Activated T-helper 17 cell treated with anti-CD3 and anti-CD28 coated beads, Interleukin-2, amount 50 U/mL, for 72 hours (primary cell): ENCODE measurements at regions not wholly inside any gene's neighbourhood (a gene's known extent, or its start where the extent isn't known, plus 50 kb on each side); places are given as distances from the start of the nearest gene placed in this dataset.

ENCODE experiments used
- ATAC-seq: fragments of 150-1000 bp; cut with Tn5 transposase; replicated peaks from 2 replicates; pipeline ENCODE4 v1.10.0; 2021; ENCODE audit warnings: mild to moderate bottlenecking, moderate library complexity
- H3K27ac Mint-ChIP-seq: one replicate; pipeline ENCODE4 v1.8.0; 2022; ENCODE audit warnings: mixed read lengths
- H3K27me3 Mint-ChIP-seq: one replicate; pipeline ENCODE4 v1.8.0; 2022; ENCODE audit warnings: mixed read lengths
- H3K36me3 Mint-ChIP-seq: one replicate; pipeline ENCODE4 v1.8.0; 2022; ENCODE audit warnings: low read depth, mild to moderate bottlenecking, mixed read lengths
- H3K4me1 Mint-ChIP-seq: one replicate; pipeline ENCODE4 v1.8.0; 2022; ENCODE audit warnings: mixed read lengths
- H3K4me3 Mint-ChIP-seq: one replicate; pipeline ENCODE4 v1.8.0; 2022; ENCODE audit warnings: mild to moderate bottlenecking, mixed read lengths
- H3K9me3 Mint-ChIP-seq: one replicate; pipeline ENCODE4 v1.8.0; 2022; ENCODE audit warnings: mixed read lengths

DNA sequence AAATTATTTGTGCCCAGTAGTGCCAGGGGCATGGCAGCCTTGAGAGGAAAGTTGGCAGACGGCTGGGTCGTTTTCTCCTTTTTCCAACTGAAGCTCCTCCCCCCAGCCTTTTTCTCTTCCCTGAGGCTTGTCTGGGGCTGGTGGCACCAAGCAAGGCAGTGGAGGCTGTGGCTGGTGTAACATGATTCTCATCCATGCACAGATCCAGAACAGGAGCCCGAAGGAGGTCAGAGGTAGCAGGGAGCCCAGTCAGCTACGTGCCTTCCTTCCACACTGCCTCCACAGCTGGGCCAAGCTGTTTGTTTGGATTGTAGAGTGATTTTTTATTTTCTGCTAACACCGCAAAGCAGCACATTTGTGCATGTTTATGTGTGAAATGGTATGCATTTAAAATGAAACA lies 170.3 kb upstream of the MGAT5 start:
- Mint-ChIP-seq H3K4me3 (no peak overlapping the region), H3K36me3 (no peaks in the 10 kb centered on the region), H3K9me3 (no peaks in the 10 kb centered on the region), H3K27ac (no peak overlapping the region), H3K27me3 (peaks cover 9% of the 10 kb centered on the region), H3K4me1 (no peaks in the 10 kb centered on the region)
- no peak for ATAC-seq

- H3K27me3 Mint-ChIP-seq, result peaks cover 3% of the 10 kb centered on the region
- ATAC-seq, result no peak
- H3K4me3 Mint-ChIP-seq, result no peak overlapping the region
- no peaks in the 10 kb centered on the region for H3K9me3 Mint-ChIP-seq
- no peaks in the 10 kb centered on the region for H3K36me3 Mint-ChIP-seq
- no peaks in the 10 kb centered on the region for H3K4me1 Mint-ChIP-seq
- H3K27ac Mint-ChIP-seq, result no peak overlapping the region
These were observed 167.2 kb upstream of the MGAT5 start for GRCh38 chr2:134086594-134087219.

- H3K4me1 Mint-ChIP-seq, result no peaks in the 10 kb centered on the region
- no peak overlapping the region for H3K27ac Mint-ChIP-seq
- no peak for ATAC-seq
- no peaks in the 10 kb centered on the region for H3K36me3 Mint-ChIP-seq
- H3K4me3 Mint-ChIP-seq, result no peak overlapping the region
- no peaks in the 10 kb centered on the region for H3K9me3 Mint-ChIP-seq
- H3K27me3 Mint-ChIP-seq, result peaks cover 3% of the 10 kb centered on the region
These were observed 166.4 kb upstream of the MGAT5 start for GRCh38 chr2:134087371-134087921.

DNA sequence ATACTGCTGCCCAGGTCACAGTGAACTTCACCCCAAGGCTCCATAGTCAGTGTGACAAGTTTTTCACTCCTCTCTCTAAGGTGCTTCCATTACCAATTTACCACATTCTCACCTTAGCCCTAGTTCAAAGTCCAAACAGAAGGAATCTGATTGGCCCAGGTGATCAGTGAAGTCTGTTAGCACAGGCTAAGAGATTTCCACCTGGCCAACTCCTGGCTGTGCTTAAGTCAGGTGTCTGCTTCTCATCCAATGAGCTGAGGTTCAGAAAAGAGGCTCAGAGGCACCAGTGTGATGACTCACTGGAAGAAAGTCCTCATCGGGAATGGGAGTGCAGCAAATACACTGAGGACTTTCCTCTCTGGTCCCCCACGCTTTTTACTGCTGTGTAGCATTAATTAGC lies 164.4 kb upstream of the MGAT5 start:
- Mint-ChIP-seq H3K27ac (no peak overlapping the region), H3K4me1 (no peaks in the 10 kb centered on the region), H3K4me3 (no peak overlapping the region), H3K9me3 (no peaks in the 10 kb centered on the region), H3K36me3 (no peaks in the 10 kb centered on the region), H3K27me3 (no peaks in the 10 kb centered on the region)
- no peak for ATAC-seq

- Mint-ChIP-seq H3K27me3 (peaks cover 11% of the 10 kb centered on the region), H3K4me3 (no peak overlapping the region), H3K36me3 (no peaks in the 10 kb centered on the region), H3K4me1 (no peaks in the 10 kb centered on the region), H3K27ac (no peak overlapping the region), H3K9me3 (peaks cover 3% of the 10 kb centered on the region)
- ATAC-seq, result no peak
These were observed 156.1 kb upstream of the MGAT5 start for GRCh38 chr2:134097740-134098139.

GRCh38 chr2:134098321-134098720 lies 155.6 kb upstream of the MGAT5 start:
- no peak for ATAC-seq
- Mint-ChIP-seq H3K36me3 (no peaks in the 10 kb centered on the region), H3K4me1 (no peaks in the 10 kb centered on the region), H3K4me3 (no peak overlapping the region), H3K27me3 (peaks cover 11% of the 10 kb centered on the region), H3K9me3 (peaks cover 3% of the 10 kb centered on the region), H3K27ac (no peak overlapping the region)

- H3K4me3 Mint-ChIP-seq, result no peak overlapping the region
- peaks cover 3% of the 10 kb centered on the region for H3K9me3 Mint-ChIP-seq
- no peak for ATAC-seq
- peaks cover 1% of the 10 kb centered on the region for H3K4me1 Mint-ChIP-seq
- H3K27ac Mint-ChIP-seq, result no peak overlapping the region
- H3K27me3 Mint-ChIP-seq, result peaks cover 11% of the 10 kb centered on the region
- no peaks in the 10 kb centered on the region for H3K36me3 Mint-ChIP-seq
These were observed 154.6 kb upstream of the MGAT5 start for GRCh38 chr2:134099273-134099672.

GRCh38 chr2:134103196-134103595 lies 150.7 kb upstream of the MGAT5 start:
- H3K27ac Mint-ChIP-seq, result peak overlapping the region; percentile 5
- H3K4me1 Mint-ChIP-seq, result peaks cover 10% of the 10 kb centered on the region
- H3K4me3 Mint-ChIP-seq, result no peak overlapping the region
- H3K27me3 Mint-ChIP-seq, result no peaks in the 10 kb centered on the region
- no peaks in the 10 kb centered on the region for H3K36me3 Mint-ChIP-seq
- no peaks in the 10 kb centered on the region for H3K9me3 Mint-ChIP-seq
- no peak for ATAC-seq

- Mint-ChIP-seq H3K9me3 (no peaks in the 10 kb centered on the region), H3K4me3 (no peak overlapping the region), H3K4me1 (peaks cover 10% of the 10 kb centered on the region), H3K27ac (no peak overlapping the region), H3K36me3 (no peaks in the 10 kb centered on the region), H3K27me3 (no peaks in the 10 kb centered on the region)
- ATAC-seq, result peak; percentile 100
These were observed 149.1 kb upstream of the MGAT5 start for GRCh38 chr2:134104754-134105153.

DNA sequence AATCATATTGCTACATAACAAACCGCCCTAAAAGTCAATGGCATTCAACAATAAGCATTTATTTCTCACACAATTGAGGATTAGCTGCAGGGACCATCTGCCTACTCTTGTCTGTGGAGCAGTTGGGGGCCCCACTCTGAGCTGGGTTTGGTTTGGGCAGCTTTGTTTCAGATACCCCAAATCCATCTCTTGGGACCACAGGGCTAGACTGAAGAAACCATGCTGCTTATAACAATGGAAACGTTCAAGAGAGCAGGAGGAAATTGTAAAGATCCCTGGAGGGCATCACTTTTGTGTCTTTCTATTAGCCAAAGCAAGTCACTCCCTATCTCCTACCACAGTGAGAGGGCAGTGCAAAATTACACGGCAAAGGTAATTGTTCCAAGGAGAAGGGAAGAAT lies 146.5 kb upstream of the MGAT5 start:
- Mint-ChIP-seq H3K27me3 (no peaks in the 10 kb centered on the region), H3K4me1 (peaks cover 10% of the 10 kb centered on the region), H3K4me3 (no peak overlapping the region), H3K36me3 (no peaks in the 10 kb centered on the region), H3K9me3 (no peaks in the 10 kb centered on the region), H3K27ac (no peak overlapping the region)
- no peak for ATAC-seq

- Mint-ChIP-seq H3K27ac (no peak overlapping the region), H3K4me3 (no peak overlapping the region), H3K4me1 (peaks cover 10% of the 10 kb centered on the region), H3K27me3 (no peaks in the 10 kb centered on the region), H3K9me3 (no peaks in the 10 kb centered on the region), H3K36me3 (no peaks in the 10 kb centered on the region)
- ATAC-seq, result no peak
These were observed 145.8 kb upstream of the MGAT5 start for GRCh38 chr2:134108113-134108512.

- no peak overlapping the region for H3K4me3 Mint-ChIP-seq
- ATAC-seq, result no peak
- no peaks in the 10 kb centered on the region for H3K36me3 Mint-ChIP-seq
- H3K27ac Mint-ChIP-seq, result no peak overlapping the region
- H3K4me1 Mint-ChIP-seq, result peaks cover 9% of the 10 kb centered on the region
- H3K9me3 Mint-ChIP-seq, result no peaks in the 10 kb centered on the region
- no peaks in the 10 kb centered on the region for H3K27me3 Mint-ChIP-seq
These were observed 144.6 kb upstream of the MGAT5 start for GRCh38 chr2:134109246-134109645.

- Mint-ChIP-seq H3K9me3 (no peaks in the 10 kb centered on the region), H3K27ac (no peak overlapping the region), H3K4me1 (peaks cover 5% of the 10 kb centered on the region), H3K36me3 (no peaks in the 10 kb centered on the region), H3K27me3 (no peaks in the 10 kb centered on the region), H3K4me3 (no peak overlapping the region)
- no peak for ATAC-seq
These were observed 144.1 kb upstream of the MGAT5 start for GRCh38 chr2:134109725-134110124.

- Mint-ChIP-seq H3K36me3 (no peaks in the 10 kb centered on the region), H3K4me3 (no peak overlapping the region), H3K27ac (no peak overlapping the region), H3K9me3 (no peaks in the 10 kb centered on the region), H3K27me3 (no peaks in the 10 kb centered on the region), H3K4me1 (no peaks in the 10 kb centered on the region)
- ATAC-seq, result no peak
These were observed 143.3 kb upstream of the MGAT5 start for GRCh38 chr2:134110532-134110931.

DNA sequence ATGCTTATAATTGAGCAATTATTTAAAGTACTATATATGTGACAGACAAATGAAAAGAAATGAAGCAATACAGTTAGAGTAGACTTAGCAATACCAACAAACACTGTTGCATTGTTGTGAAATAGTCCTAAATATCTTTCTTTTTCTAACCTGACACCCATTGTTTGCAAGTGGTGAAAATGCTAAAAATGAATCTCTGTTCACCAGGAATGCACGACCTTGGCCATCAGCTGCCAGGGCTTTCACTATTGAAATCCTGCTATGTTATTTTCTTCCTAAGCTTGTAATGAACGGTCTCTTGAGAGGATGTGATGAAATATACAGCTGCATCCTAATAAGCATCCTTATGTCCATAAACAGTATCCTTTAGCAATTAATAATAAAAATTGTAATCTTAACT lies 136.2 kb upstream of the MGAT5 start:
- Mint-ChIP-seq H3K27me3 (no peaks in the 10 kb centered on the region), H3K4me3 (no peak overlapping the region), H3K9me3 (no peaks in the 10 kb centered on the region), H3K27ac (no peak overlapping the region), H3K4me1 (peaks cover 16% of the 10 kb centered on the region), H3K36me3 (peaks cover 19% of the 10 kb centered on the region)
- ATAC-seq, result no peak
